ENCODE measurements at regions not wholly inside any gene's neighbourhood (a gene's known extent, or its start where the extent isn't known, plus 50 kb on each side); places are given as distances from the start of the nearest gene placed in this dataset.

GRCh38 chr11:29809121-29809520 is 207.7 kb downstream of the KCNA4 start:
- no peak for TF ChIP-seq CTCF (IDR thresholded peaks at IDR 0.05; ENCODE audit: borderline replicate concordance, extremely low read depth, low read length, poor library complexity, severe bottlenecking)
- TF ChIP-seq EZH2 (IDR thresholded peaks at IDR 0.05; ENCODE audit: borderline replicate concordance, low read depth, low read length, severe bottlenecking), result no peak

All from DND-41 (cell line).